Fibroblast of mammary gland (primary cell): ENCODE measurements at regions not wholly inside any gene's neighbourhood (a gene's known extent, or its start where the extent isn't known, plus 50 kb on each side); places are given as distances from the start of the nearest gene placed in this dataset.

Experiments
- DNase-seq: peaks from one replicate; pipeline ENCODE4 v3.0.0-alpha.2; 2010; ENCODE audit warnings: low read depth
- H3K4me3 ChIP-seq: 2 replicates; pipeline ENCODE4 v1.5.1; 2011; ENCODE audit warnings: low read depth, mild to moderate bottlenecking, low read length, moderate library complexity; ENCODE audit not compliant: control insufficient read depth
- TF ChIP-seq, protein P1 (sequence below): conservative IDR thresholded peaks from 2 replicates; pipeline ENCODE4 v1.5.1; 2011; ENCODE audit warnings: low read depth, low read length, inconsistent platforms; ENCODE audit not compliant: control insufficient read depth, insufficient read depth

GRCh38 chr5:88999853-89000252 is 116.9 kb upstream of the MEF2C start:
- TF ChIP-seq, protein P1, sequence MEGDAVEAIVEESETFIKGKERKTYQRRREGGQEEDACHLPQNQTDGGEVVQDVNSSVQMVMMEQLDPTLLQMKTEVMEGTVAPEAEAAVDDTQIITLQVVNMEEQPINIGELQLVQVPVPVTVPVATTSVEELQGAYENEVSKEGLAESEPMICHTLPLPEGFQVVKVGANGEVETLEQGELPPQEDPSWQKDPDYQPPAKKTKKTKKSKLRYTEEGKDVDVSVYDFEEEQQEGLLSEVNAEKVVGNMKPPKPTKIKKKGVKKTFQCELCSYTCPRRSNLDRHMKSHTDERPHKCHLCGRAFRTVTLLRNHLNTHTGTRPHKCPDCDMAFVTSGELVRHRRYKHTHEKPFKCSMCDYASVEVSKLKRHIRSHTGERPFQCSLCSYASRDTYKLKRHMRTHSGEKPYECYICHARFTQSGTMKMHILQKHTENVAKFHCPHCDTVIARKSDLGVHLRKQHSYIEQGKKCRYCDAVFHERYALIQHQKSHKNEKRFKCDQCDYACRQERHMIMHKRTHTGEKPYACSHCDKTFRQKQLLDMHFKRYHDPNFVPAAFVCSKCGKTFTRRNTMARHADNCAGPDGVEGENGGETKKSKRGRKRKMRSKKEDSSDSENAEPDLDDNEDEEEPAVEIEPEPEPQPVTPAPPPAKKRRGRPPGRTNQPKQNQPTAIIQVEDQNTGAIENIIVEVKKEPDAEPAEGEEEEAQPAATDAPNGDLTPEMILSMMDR = no peak
- no peak overlapping the region for H3K4me3 ChIP-seq
- no peak for DNase-seq

DNA sequence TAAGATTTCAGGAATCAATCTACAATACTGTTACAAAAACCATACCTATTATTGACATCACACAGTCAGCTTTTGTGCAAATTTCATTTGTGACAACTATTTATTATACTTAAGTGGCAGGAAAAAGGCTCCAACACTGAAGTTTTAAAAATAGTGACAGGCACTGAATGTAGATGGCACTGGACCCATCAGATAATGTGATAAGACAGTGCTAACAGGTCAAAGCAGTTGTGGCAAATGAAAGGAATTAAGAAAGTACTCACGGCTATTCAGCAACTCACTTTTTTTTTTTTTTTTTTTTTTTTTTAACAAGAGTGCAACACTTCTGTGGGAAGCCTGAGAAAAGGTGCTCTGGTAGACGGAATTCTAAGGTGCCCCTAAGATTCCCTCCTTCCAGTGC is 115.0 kb upstream of the MEF2C start:
- TF ChIP-seq, protein P1 = no peak
- H3K4me3 ChIP-seq = no peak overlapping the region
- no peak for DNase-seq

DNA sequence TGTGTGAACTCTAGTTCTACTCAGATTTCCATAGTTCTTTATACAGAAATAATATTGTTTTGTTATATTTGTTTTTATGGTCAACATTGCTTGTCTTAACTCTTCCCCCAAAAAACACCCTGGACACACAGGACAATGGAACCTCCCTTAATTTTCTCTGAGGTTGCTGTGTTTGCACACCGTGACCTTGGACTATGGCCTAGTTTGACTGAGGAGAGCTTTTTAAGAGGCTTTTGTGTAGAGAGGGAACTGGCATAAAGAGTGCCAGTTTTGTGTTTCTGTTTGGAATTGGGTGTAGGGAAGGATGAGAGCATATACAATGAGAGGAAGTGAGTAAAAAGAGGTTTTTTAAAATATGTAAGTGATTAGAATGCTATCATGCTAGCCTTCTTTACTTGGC is 101.1 kb upstream of the MEF2C start:
- no peak overlapping the region for H3K4me3 ChIP-seq
- DNase-seq = no peak
- TF ChIP-seq, protein P1 = no peak

GRCh38 chr5:88979726-88980125 is 96.7 kb upstream of the MEF2C start:
- H3K4me3 ChIP-seq = no peak overlapping the region
- DNase-seq = no peak
- TF ChIP-seq, protein P1 = no peak

DNA sequence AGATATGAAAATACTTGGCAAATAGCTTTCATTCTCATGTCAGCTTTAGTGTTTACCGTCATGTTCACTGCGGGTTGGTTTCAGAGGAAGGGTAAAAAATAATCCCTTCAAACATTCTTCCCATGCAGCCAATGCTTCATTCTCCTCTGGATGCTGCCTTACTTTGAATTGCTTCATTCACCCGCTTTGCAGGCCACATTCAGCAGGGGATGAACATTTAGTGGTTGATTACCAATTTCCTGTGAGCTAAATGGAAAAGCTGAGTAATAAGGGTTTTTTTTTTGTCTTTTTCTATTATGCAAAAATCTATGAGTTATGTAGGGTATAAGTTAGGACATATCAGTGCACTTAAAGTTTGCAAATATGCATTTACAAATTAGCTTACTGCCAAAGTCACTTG is 96.3 kb upstream of the MEF2C start:
- peak; percentile 42 for DNase-seq
- TF ChIP-seq, protein P1 = no peak
- no peak overlapping the region for H3K4me3 ChIP-seq

GRCh38 chr5:88976914-88977313 is 93.9 kb upstream of the MEF2C start:
- no peak for DNase-seq
- H3K4me3 ChIP-seq = no peak overlapping the region
- TF ChIP-seq, protein P1 = no peak

GRCh38 chr5:88967633-88968585 is 84.9 kb upstream of the MEF2C start:
- TF ChIP-seq, protein P1 = no peak
- H3K4me3 ChIP-seq = no peak overlapping the region
- DNase-seq = no peak
